ENCODE measurements at regions not wholly inside any gene's neighbourhood (a gene's known extent, or its start where the extent isn't known, plus 50 kb on each side); places are given as distances from the start of the nearest gene placed in this dataset.

DNA sequence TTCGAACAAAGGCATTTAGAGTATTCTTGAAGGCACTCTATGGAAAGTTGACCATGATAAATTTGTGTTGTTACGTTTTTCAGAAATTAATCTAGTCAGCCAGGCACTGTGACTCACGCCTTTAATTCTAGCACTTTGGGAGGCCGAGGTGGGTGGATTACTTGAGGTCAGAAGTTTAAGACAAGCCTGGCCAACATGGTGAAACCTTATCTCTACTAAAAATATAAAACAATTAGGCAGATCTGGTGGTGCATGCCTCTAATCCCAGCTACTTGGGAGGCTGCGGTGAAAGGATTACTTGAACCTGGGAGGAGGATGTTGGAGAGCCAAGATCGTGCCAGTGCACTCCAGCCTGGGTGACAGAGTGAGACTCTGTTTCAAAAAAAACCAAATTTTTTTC, 130.6 kb upstream of the BRINP3 start:
- Histone ChIP-seq H3K27me3 (replicated peaks in 1 of 2; ENCODE audit: control insufficient read depth in 2 of 2, extremely low read depth in 1 of 2, insufficient read depth in 2 of 2, low read length in 1 of 2) (no peaks in the 10 kb centered on the region), H3K9me3 (no peaks in the 10 kb centered on the region), H3K36me3 (ENCODE audit: control insufficient read depth in 2 of 2, extremely low read depth in 1 of 2, insufficient read depth in 1 of 2, low read length in 1 of 2) (no peaks in the 10 kb centered on the region), H3K4me3 (ENCODE audit: control insufficient read depth in 1 of 2, extremely low read depth in 1 of 2, low read length in 1 of 2) (no peak overlapping the region), H3K4me1 (ENCODE audit: control insufficient read depth in 1 of 2, extremely low read depth in 1 of 2, insufficient read depth in 2 of 2, low read length in 2 of 2) (no peaks in the 10 kb centered on the region), H3K27ac (ENCODE audit: low read length) (no peak overlapping the region)
- 82% methylated on average over 1 of the region's 6 CpGs for WGBS (ENCODE audit: insufficient coverage)
- H3K27me3 Mint-ChIP-seq: no peaks in the 10 kb centered on the region
- no peaks in the 10 kb centered on the region for H3K36me3 Mint-ChIP-seq
- no peaks in the 10 kb centered on the region for H3K4me1 Mint-ChIP-seq
- ATAC-seq (replicated peaks in 1 of 4) (no peak), DNase-seq (no peak)
- CTCF ChIA-PET: no interaction called here
- no peak overlapping the region for H3K4me3 Mint-ChIP-seq
- POLR2A ChIA-PET: no interaction called here
- H3K27ac Mint-ChIP-seq: no peak overlapping the region
- H3K9me3 Mint-ChIP-seq: peaks cover 4 to 16% (median 5%) of the 10 kb centered on the region in 3 donors

DNA sequence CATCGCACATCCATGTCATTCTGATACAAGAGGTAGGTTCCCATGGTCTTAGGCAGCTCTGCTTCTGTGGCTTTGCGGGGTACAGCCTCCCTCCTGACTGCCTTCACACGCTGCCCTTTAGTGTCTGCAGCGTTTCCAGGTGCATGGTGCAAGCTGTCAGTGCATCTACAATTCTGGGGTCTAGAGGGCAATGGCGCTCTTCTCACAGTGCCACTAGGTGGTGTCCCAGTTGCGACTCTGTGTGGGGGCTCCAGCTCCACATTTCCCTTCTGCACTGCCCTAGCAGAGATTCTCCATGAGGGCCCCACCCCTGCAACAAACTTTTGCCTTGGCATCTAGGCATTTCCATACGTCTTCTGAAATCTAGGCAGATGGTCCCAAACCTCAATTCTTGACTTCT, 138.2 kb upstream of the BRINP3 start:
- POLR2A ChIA-PET: no interaction called here
- H3K27me3 Mint-ChIP-seq: no peaks in the 10 kb centered on the region
- Histone ChIP-seq H3K9me3 (no peaks in the 10 kb centered on the region), H3K27me3 (replicated peaks in 1 of 2; ENCODE audit: control insufficient read depth in 2 of 2, extremely low read depth in 1 of 2, insufficient read depth in 2 of 2, low read length in 1 of 2) (no peaks in the 10 kb centered on the region), H3K4me3 (ENCODE audit: control insufficient read depth in 1 of 2, extremely low read depth in 1 of 2, low read length in 1 of 2) (no peak overlapping the region), H3K36me3 (ENCODE audit: control insufficient read depth in 2 of 2, extremely low read depth in 1 of 2, insufficient read depth in 1 of 2, low read length in 1 of 2) (no peaks in the 10 kb centered on the region), H3K27ac (ENCODE audit: low read length) (no peak overlapping the region), H3K4me1 (ENCODE audit: control insufficient read depth in 1 of 2, extremely low read depth in 1 of 2, insufficient read depth in 2 of 2, low read length in 2 of 2) (no peaks in the 10 kb centered on the region)
- no peak overlapping the region for H3K4me3 Mint-ChIP-seq
- H3K4me1 Mint-ChIP-seq: no peaks in the 10 kb centered on the region
- H3K36me3 Mint-ChIP-seq: no peaks in the 10 kb centered on the region
- H3K9me3 Mint-ChIP-seq: peaks cover 0 to 28% (median 14%) of the 10 kb centered on the region in 3 donors
- H3K27ac Mint-ChIP-seq: no peak overlapping the region
- 85% methylated on average over 7 of the region's 7 CpGs for WGBS (ENCODE audit: insufficient coverage)
- no peak for ATAC-seq (replicated peaks in 1 of 4)
- no peak for DNase-seq
- CTCF ChIA-PET: no interaction called here

DNA sequence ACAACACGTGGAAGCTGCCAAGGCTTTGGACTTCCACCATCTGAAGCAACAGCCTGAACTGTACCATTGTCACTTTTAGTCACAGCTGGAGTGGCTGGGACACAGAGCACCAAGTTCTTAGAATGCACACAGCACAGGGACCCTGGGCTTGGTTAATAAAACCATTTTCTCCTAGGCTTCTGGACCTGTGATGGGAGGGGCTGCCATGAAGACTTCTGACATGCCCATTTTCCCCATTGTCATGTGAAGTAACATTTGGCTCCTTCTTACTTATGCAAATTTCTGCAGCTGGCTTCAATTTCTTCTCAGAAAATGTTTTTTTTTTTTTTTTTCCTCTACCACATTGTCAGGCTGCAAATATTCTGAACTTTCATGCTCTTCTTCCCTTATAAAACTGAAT, 138.6 kb upstream of the BRINP3 start:
- Mint-ChIP-seq H3K27ac (no peak overlapping the region), H3K36me3 (no peaks in the 10 kb centered on the region), H3K9me3 (peaks cover 0 to 28% (median 14%) of the 10 kb centered on the region in 3 donors), H3K4me1 (no peaks in the 10 kb centered on the region), H3K4me3 (no peak overlapping the region), H3K27me3 (no peaks in the 10 kb centered on the region)
- 36% methylated on average over 1 of the region's 1 CpG for WGBS (ENCODE audit: insufficient coverage)
- Histone ChIP-seq H3K27me3 (replicated peaks in 1 of 2; ENCODE audit: control insufficient read depth in 2 of 2, extremely low read depth in 1 of 2, insufficient read depth in 2 of 2, low read length in 1 of 2) (no peaks in the 10 kb centered on the region), H3K9me3 (no peaks in the 10 kb centered on the region), H3K27ac (ENCODE audit: low read length) (no peak overlapping the region), H3K4me3 (ENCODE audit: control insufficient read depth in 1 of 2, extremely low read depth in 1 of 2, low read length in 1 of 2) (no peak overlapping the region), H3K36me3 (ENCODE audit: control insufficient read depth in 2 of 2, extremely low read depth in 1 of 2, insufficient read depth in 1 of 2, low read length in 1 of 2) (no peaks in the 10 kb centered on the region), H3K4me1 (ENCODE audit: control insufficient read depth in 1 of 2, extremely low read depth in 1 of 2, insufficient read depth in 2 of 2, low read length in 2 of 2) (no peaks in the 10 kb centered on the region)
- DNase-seq (no peak), ATAC-seq (replicated peaks in 1 of 4) (no peak)
- POLR2A ChIA-PET: no interaction called here
- CTCF ChIA-PET: no interaction called here

DNA sequence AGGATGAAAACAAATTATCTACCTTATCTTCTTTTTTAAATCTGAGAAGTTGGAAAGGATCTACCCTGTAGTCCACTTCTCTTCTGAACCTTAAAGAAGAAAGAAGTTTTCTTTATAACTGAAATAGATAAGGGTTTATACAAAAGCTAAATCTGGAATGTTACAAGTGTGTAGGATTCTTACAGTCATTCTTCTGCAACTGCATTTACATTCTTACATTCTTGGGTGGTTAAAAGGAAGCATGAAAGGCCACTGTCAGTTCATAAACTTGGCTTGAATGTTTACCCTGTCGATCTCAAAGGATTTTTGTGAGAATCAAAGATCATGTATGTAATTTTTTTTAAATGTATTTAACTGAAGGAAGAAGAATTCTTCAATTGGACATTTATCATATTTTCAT, 142.1 kb upstream of the BRINP3 start:
- Histone ChIP-seq H3K4me1 (ENCODE audit: control insufficient read depth in 1 of 2, extremely low read depth in 1 of 2, insufficient read depth in 2 of 2, low read length in 2 of 2) (no peaks in the 10 kb centered on the region), H3K36me3 (ENCODE audit: control insufficient read depth in 2 of 2, extremely low read depth in 1 of 2, insufficient read depth in 1 of 2, low read length in 1 of 2) (no peaks in the 10 kb centered on the region), H3K4me3 (ENCODE audit: control insufficient read depth in 1 of 2, extremely low read depth in 1 of 2, low read length in 1 of 2) (no peak overlapping the region), H3K27ac (ENCODE audit: low read length) (no peak overlapping the region), H3K27me3 (replicated peaks in 1 of 2; ENCODE audit: control insufficient read depth in 2 of 2, extremely low read depth in 1 of 2, insufficient read depth in 2 of 2, low read length in 1 of 2) (no peaks in the 10 kb centered on the region), H3K9me3 (no peaks in the 10 kb centered on the region)
- Mint-ChIP-seq H3K9me3 (peaks cover 0 to 23% (median 17%) of the 10 kb centered on the region in 3 donors), H3K4me1 (no peaks in the 10 kb centered on the region), H3K4me3 (no peak overlapping the region), H3K27ac (no peak overlapping the region), H3K36me3 (no peaks in the 10 kb centered on the region), H3K27me3 (no peaks in the 10 kb centered on the region)
- ChIA-PET CTCF (no interaction called here), POLR2A (no interaction called here)
- DNase-seq: no peak
- no CpG with 5 or more reads among the region's 1 CpG for WGBS (ENCODE audit: insufficient coverage)
- ATAC-seq (replicated peaks in 1 of 4): no peak

DNA sequence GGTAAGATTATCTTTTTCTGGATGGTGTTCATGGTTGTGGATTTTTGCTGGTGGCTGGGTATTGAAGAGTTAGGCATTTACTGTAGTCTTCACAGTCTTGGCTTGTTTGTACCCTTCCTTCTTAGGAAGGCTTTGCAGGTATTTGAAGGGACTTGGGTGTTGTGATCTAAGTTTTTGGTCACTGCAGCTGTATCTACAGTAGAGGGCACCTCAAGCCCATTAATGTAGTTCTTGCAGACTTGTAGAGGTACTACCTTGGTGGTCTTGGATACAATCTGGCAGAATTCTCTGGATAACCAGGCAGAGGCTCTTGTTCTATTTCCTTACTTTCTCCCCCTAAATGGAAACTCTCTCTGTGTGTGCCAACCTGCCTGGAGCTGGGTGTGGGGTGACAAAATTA, 155.8 kb upstream of the BRINP3 start:
- DNase-seq (no peak), ATAC-seq (replicated peaks in 1 of 4) (no peak)
- H3K36me3 ChIP-seq (ENCODE audit: control insufficient read depth in 2 of 2, extremely low read depth in 1 of 2, insufficient read depth in 1 of 2, low read length in 1 of 2): no peaks in the 10 kb centered on the region
- Mint-ChIP-seq H3K36me3 (no peaks in the 10 kb centered on the region), H3K27ac (no peak overlapping the region), H3K4me3 (no peak overlapping the region), H3K27me3 (no peaks in the 10 kb centered on the region), H3K9me3 (peaks cover 14 to 34% (median 27%) of the 10 kb centered on the region in 3 donors), H3K4me1 (no peaks in the 10 kb centered on the region)
- no peaks in the 10 kb centered on the region for H3K4me1 ChIP-seq (ENCODE audit: control insufficient read depth in 1 of 2, extremely low read depth in 1 of 2, insufficient read depth in 2 of 2, low read length in 2 of 2)
- no peaks in the 10 kb centered on the region for H3K27me3 ChIP-seq (replicated peaks in 1 of 2; ENCODE audit: control insufficient read depth in 2 of 2, extremely low read depth in 1 of 2, insufficient read depth in 2 of 2, low read length in 1 of 2)
- H3K27ac ChIP-seq (ENCODE audit: low read length): no peak overlapping the region
- CTCF ChIA-PET: no interaction called here
- POLR2A ChIA-PET: no interaction called here
- H3K9me3 ChIP-seq: no peaks in the 10 kb centered on the region
- no peak overlapping the region for H3K4me3 ChIP-seq (ENCODE audit: control insufficient read depth in 1 of 2, extremely low read depth in 1 of 2, low read length in 1 of 2)

DNA sequence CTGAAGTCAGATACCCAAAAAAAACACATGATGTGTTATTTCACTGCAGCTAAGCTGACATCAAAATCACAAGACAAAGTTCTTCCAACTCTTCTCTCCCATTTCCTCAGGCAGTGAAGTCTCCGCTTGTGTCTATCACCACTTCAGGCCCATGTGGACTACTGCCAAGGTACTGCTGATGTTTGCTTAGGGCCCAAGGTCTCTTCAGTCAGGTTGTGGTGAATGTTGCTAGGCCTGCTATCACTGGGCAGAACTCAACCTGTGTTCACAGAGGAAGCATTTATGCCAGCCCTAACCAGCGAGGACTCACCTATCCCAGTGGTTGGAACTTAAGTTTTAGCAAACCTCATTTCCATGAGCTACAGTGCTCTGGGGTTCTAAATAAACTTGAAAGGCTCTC, 156.5 kb upstream of the BRINP3 start:
- Histone ChIP-seq H3K27ac (ENCODE audit: low read length) (no peak overlapping the region), H3K4me3 (ENCODE audit: control insufficient read depth in 1 of 2, extremely low read depth in 1 of 2, low read length in 1 of 2) (no peak overlapping the region), H3K27me3 (replicated peaks in 1 of 2; ENCODE audit: control insufficient read depth in 2 of 2, extremely low read depth in 1 of 2, insufficient read depth in 2 of 2, low read length in 1 of 2) (no peaks in the 10 kb centered on the region), H3K36me3 (ENCODE audit: control insufficient read depth in 2 of 2, extremely low read depth in 1 of 2, insufficient read depth in 1 of 2, low read length in 1 of 2) (no peaks in the 10 kb centered on the region), H3K4me1 (ENCODE audit: control insufficient read depth in 1 of 2, extremely low read depth in 1 of 2, insufficient read depth in 2 of 2, low read length in 2 of 2) (no peaks in the 10 kb centered on the region), H3K9me3 (no peaks in the 10 kb centered on the region)
- DNase-seq: no peak
- no peak overlapping the region for H3K4me3 Mint-ChIP-seq
- WGBS (ENCODE audit: insufficient coverage): no CpG with 5 or more reads among the region's 2 CpGs
- H3K9me3 Mint-ChIP-seq: peaks cover 14 to 30% (median 23%) of the 10 kb centered on the region in 3 donors
- H3K27ac Mint-ChIP-seq: no peak overlapping the region
- H3K36me3 Mint-ChIP-seq: no peaks in the 10 kb centered on the region
- ATAC-seq (replicated peaks in 1 of 4): no peak
- ChIA-PET POLR2A (no interaction called here), CTCF (no interaction called here)
- no peaks in the 10 kb centered on the region for H3K27me3 Mint-ChIP-seq
- H3K4me1 Mint-ChIP-seq: no peaks in the 10 kb centered on the region

DNA sequence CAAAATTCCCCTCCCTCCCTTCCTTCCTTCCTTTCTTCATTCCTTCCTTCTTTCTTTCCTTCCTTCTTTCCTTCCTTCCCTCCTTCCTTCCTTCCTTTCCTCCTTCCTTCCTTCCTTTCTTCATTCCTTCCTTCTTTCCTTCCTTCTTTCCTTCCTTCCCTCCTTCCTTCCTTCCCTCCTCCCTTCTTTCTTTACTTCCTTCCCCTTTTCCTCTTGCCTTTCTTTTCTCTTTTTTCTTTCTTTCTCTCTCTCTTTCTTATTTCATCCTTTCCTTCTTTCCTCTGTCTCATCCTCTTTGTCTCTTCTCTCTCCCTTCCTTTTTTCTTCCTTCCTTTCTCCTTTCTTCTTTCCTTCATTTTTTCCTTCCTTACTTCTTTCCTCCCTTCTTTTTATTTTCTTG, 171.9 kb upstream of the BRINP3 start:
- H3K9me3 Mint-ChIP-seq: peaks cover 0 to 29% (median 8%) of the 10 kb centered on the region in 3 donors
- DNase-seq (no peak), ATAC-seq (replicated peaks in 1 of 4) (no peak)
- H3K4me3 Mint-ChIP-seq: no peak overlapping the region
- H3K27ac ChIP-seq (ENCODE audit: low read length): no peak overlapping the region
- no peaks in the 10 kb centered on the region for H3K27me3 ChIP-seq (replicated peaks in 1 of 2; ENCODE audit: control insufficient read depth in 2 of 2, extremely low read depth in 1 of 2, insufficient read depth in 2 of 2, low read length in 1 of 2)
- POLR2A ChIA-PET: no interaction called here
- no peak overlapping the region for H3K4me3 ChIP-seq (ENCODE audit: control insufficient read depth in 1 of 2, extremely low read depth in 1 of 2, low read length in 1 of 2)
- H3K27ac Mint-ChIP-seq: no peak overlapping the region
- no peaks in the 10 kb centered on the region for H3K27me3 Mint-ChIP-seq
- CTCF ChIA-PET: no interaction called here
- no peaks in the 10 kb centered on the region for H3K4me1 Mint-ChIP-seq
- no peaks in the 10 kb centered on the region for H3K36me3 Mint-ChIP-seq
- no peaks in the 10 kb centered on the region for H3K9me3 ChIP-seq
- no peaks in the 10 kb centered on the region for H3K4me1 ChIP-seq (ENCODE audit: control insufficient read depth in 1 of 2, extremely low read depth in 1 of 2, insufficient read depth in 2 of 2, low read length in 2 of 2)
- H3K36me3 ChIP-seq (ENCODE audit: control insufficient read depth in 2 of 2, extremely low read depth in 1 of 2, insufficient read depth in 1 of 2, low read length in 1 of 2): no peaks in the 10 kb centered on the region

All from T-cell (primary cell).